Nephron progenitor cell (in vitro differentiated cells): ENCODE measurements at regions not wholly inside any gene's neighbourhood (a gene's known extent, or its start where the extent isn't known, plus 50 kb on each side); places are given as distances from the start of the nearest gene placed in this dataset.
"Not testable (repeated sequence)": the region's sequence is repeated elsewhere in the genome, so short reads cannot be mapped to it uniquely, and the experiment has no call there.

Source experiments
- DNase-seq: peaks from one replicate; pipeline ENCODE4 v3.0.0; 2021
- H3K27ac Mint-ChIP-seq: 2 replicates; pipeline ENCODE4 v1.8.0; 2021; ENCODE audit warnings: mild to moderate bottlenecking, moderate library complexity, mixed read lengths
- H3K27me3 Mint-ChIP-seq: 2 replicates; pipeline ENCODE4 v1.8.0; 2021; ENCODE audit warnings: mild to moderate bottlenecking, low read depth, mixed read lengths; ENCODE audit not compliant: poor library complexity
- H3K36me3 Mint-ChIP-seq: 2 replicates; pipeline ENCODE4 v1.8.0; 2021; ENCODE audit warnings: low read depth, mixed read lengths
- H3K4me1 Mint-ChIP-seq: 2 replicates; pipeline ENCODE4 v1.8.0; 2021; ENCODE audit warnings: mixed read lengths
- H3K4me3 Mint-ChIP-seq: 2 replicates; pipeline ENCODE4 v1.8.0; 2021; ENCODE audit warnings: mild to moderate bottlenecking, moderate library complexity, mixed read lengths
- H3K9me3 Mint-ChIP-seq: 2 replicates; pipeline ENCODE4 v1.8.0; 2021; ENCODE audit warnings: mild to moderate bottlenecking, moderate library complexity, mixed read lengths
- CTCF ChIP-seq: fragments of 200-600 bp; sonication (generic); IDR thresholded peaks from 2 replicates; pipeline ENCODE4 v1.5.0; 2021; ENCODE audit warnings: antibody characterized with exemption

- no peak for TF ChIP-seq CTCF
- Mint-ChIP-seq H3K27me3 (no peaks in the 10 kb centered on the region), H3K4me1 (no peaks in the 10 kb centered on the region), H3K36me3 (no peaks in the 10 kb centered on the region), H3K27ac (peak overlapping the region; percentile 66), H3K4me3 (no peak overlapping the region), H3K9me3 (no peaks in the 10 kb centered on the region)
- no peak for DNase-seq
These were observed 455.7 kb downstream of the RAB38 start for GRCh38 chr11:87719326-87720073.

DNA sequence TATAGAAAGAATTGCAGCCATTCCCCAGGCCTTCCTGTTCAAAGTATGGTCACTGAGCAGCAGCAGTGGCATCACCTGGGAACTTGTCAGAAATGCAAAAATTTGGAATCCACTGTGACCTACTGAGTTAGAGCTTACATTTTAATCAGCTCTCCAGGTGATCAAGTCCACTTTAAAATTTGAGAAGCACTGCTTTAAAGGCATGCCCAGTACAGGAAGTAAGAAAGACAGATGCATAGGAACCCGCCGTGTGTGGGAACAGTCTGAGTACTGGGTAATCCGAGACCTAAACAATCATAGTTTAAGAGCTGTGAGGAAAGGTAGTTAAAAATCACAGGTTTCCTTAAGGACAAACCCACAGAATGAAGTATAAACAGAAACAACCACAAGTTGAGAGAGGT lies 462.4 kb downstream of the RAB38 start:
- peak overlapping the region; percentile 80 for H3K27ac Mint-ChIP-seq
- H3K4me1 Mint-ChIP-seq: peaks cover 19% of the 10 kb centered on the region
- no peak for DNase-seq
- H3K36me3 Mint-ChIP-seq: no peaks in the 10 kb centered on the region
- H3K4me3 Mint-ChIP-seq: no peak overlapping the region
- H3K9me3 Mint-ChIP-seq: no peaks in the 10 kb centered on the region
- no peak for TF ChIP-seq CTCF
- no peaks in the 10 kb centered on the region for H3K27me3 Mint-ChIP-seq

GRCh38 chr11:87712391-87712790 lies 462.9 kb downstream of the RAB38 start:
- Mint-ChIP-seq H3K27me3 (no peaks in the 10 kb centered on the region), H3K27ac (no peak overlapping the region), H3K4me1 (peaks cover 19% of the 10 kb centered on the region), H3K9me3 (peaks cover under 1% of the 10 kb centered on the region), H3K4me3 (no peak overlapping the region), H3K36me3 (no peaks in the 10 kb centered on the region)
- DNase-seq: no peak
- TF ChIP-seq CTCF: no peak

- H3K9me3 Mint-ChIP-seq: peaks cover 53% of the 10 kb centered on the region
- not testable (repeated sequence) for H3K4me3 Mint-ChIP-seq, H3K27me3 Mint-ChIP-seq, H3K36me3 Mint-ChIP-seq, DNase-seq, H3K4me1 Mint-ChIP-seq, H3K27ac Mint-ChIP-seq
These were observed 471.7 kb downstream of the RAB38 start for GRCh38 chr11:87703589-87703988.

DNA sequence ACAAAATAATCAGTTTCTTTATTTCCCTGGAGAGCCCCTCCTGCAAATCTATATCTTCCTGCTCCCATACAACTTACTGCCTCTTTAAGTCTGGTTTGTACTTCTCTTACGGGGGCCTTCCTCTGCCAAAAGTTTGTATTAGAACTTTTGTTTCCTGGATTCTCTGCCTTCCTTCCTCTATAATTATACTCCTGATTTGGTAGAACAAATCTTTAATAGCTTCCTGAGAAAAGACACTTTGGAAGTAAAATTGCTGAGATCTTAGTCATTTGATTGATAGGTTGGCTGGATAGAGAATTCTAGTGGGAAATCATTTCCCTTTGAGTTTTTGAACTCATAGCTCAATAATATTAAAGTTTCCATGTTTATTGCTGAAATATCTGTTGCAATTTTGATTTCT lies 499.2 kb downstream of the RAB38 start:
- Mint-ChIP-seq H3K27ac (no peak overlapping the region), H3K27me3 (peaks cover 2% of the 10 kb centered on the region), H3K9me3 (no peaks in the 10 kb centered on the region), H3K36me3 (no peaks in the 10 kb centered on the region), H3K4me1 (no peaks in the 10 kb centered on the region), H3K4me3 (no peak overlapping the region)
- no peak for TF ChIP-seq CTCF
- no peak for DNase-seq

DNA sequence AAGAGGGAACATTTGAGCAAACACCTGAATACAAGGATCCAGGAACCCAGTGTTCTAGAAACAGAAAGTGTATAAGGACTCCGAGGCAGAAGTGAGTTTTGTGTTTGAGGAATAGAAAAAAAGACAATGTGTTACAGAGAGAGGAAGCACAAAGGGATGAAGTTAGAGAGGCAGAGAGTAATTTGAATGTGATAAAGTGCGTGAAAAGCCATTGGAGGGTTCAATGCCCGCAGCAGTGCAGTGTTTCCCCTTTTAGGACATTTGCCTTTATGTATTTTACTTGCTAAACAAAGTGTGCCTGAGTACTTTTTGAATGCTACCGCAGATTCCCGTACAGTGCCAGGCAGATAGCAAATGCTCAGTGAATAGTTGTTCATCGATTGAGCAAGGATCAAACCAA lies 508.5 kb downstream of the RAB38 start:
- H3K27ac Mint-ChIP-seq: peak overlapping the region; percentile 9
- H3K9me3 Mint-ChIP-seq: no peaks in the 10 kb centered on the region
- no peak for DNase-seq
- H3K4me3 Mint-ChIP-seq: no peak overlapping the region
- no peaks in the 10 kb centered on the region for H3K36me3 Mint-ChIP-seq
- H3K4me1 Mint-ChIP-seq: no peaks in the 10 kb centered on the region
- TF ChIP-seq CTCF: no peak
- H3K27me3 Mint-ChIP-seq: no peaks in the 10 kb centered on the region
